Inflammatory macrophage treated with lipopolysaccharide for 1 hour (primary cell): ENCODE measurements at regions not wholly inside any gene's neighbourhood (a gene's known extent, or its start where the extent isn't known, plus 50 kb on each side); places are given as distances from the start of the nearest gene placed in this dataset.
"Not testable (repeated sequence)": the region's sequence is repeated elsewhere in the genome, so short reads cannot be mapped to it uniquely, and the experiment has no call there.

Source experiments
- DNase-seq, 2 donors: peaks; one replicate each; pipeline ENCODE4 v3.0.0-alpha.2; 2020 to 2022

DNA sequence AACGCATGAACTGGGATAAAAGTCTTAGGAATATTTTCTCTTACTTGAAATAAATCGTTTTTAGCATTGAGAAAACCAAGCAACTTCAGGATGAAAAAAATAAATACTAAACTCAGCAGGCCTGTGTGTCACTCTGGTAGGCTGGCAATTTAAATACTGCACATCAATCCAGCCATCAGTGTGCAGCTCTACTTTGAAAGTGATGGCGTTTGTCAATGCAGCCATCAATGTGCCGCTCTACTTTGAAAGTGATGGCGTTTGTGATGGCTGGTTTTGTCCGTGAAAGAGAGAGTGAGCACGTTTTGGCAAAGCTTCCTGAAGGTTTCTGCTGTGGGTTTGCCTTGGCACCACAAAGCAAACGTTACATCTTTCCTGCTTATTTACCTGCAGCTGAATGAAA lies 543.5 kb upstream of the SALL3 start:
- DNase-seq = no peak

DNA sequence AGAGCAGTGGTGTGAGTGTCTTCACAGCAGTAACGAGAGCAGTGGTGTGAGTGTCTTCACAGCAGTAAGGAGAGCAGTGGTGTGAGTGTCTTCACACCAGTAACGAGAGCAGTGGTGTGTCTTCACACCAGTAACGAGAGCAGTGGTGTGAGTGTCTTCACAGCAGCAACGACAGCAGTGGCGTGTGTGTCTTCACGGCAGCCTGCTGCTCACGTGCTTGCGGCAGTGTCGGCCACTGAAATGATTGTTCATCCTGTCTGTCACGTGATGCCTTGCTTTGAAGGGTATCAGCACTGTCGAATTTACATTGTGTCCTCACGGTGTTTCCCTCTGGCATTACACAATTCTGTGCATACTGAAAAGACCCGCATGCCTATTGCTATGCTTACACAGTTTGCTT lies 541.4 kb upstream of the SALL3 start:
- DNase-seq = not testable (repeated sequence)

DNA sequence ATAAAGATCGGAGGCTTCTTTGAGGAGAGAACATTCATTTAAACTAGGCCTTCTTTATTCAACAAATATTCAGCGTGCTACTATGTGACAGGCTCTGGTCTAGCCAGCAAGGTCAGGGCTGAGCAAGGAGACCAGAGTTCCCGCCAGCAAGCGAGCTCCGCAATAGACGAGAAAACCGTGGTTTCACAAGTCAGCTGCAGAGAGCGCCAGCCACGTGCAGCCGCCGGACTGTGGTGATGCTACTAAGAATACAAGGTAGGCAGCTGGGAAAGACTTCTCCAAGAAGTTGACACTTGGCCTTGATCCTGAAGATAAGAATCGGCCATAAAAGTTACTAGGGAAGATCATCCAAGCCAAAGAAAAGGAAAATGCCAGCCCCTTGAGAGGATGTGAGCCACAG lies 533.7 kb upstream of the SALL3 start:
- no peak for DNase-seq

DNA sequence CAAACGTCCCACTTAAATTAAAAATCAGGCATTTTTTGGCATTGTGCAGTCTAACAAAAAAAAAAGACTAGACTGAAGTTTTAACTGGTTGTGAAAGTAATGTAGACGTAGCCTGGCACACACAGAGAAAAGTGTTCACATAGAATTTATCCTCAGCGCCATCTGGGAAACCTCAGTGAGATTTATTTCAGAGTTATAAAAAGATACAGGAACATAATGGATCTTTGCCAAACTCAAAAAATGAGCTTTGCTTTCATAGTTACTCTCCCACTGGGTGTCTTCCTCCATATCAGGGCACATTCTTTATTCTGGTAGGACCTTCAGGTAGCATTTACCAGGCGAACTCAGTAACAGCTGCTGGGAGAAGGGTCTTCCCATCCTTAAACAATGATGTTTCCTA lies 532.4 kb upstream of the SALL3 start:
- no peak for DNase-seq

DNA sequence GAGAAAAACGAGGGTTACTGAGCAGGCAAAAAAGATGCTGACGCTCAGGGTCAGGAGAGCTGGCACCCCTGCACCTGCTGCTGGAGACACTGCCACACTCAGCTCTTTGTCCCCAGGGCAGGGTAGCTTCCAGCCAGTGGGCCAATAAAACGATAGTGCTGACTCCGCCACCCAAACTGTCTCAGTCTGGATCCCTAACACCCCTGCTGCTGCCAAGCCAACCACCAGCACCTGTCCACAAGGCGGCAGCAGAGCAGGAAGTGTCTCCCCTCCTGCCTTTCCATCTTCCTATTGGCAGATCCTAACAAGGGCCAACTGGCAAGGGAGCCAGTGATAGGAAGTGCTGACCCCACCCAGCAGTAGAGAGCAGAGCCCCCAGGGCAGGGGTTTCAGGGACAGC lies 531.5 kb upstream of the SALL3 start:
- no peak for DNase-seq

DNA sequence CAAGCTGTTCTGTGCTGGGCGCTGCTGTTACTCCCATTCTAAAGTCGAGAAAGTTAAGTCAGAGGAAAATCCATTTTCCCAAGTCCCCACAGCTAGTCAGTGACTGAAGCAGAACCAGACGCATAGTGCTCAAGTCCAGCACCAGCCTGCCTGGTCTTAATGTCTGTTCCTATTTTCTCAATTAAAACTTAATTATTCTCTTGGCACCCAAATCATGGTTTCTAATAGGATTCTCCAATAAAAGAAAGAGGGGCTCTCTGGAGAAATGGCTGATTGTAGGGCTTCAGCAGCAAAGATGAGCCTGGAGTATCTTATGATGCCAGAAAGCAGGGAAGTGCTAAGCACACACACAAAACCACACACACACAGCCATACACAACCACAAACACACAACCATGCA lies 531.0 kb upstream of the SALL3 start:
- DNase-seq = no peak

DNA sequence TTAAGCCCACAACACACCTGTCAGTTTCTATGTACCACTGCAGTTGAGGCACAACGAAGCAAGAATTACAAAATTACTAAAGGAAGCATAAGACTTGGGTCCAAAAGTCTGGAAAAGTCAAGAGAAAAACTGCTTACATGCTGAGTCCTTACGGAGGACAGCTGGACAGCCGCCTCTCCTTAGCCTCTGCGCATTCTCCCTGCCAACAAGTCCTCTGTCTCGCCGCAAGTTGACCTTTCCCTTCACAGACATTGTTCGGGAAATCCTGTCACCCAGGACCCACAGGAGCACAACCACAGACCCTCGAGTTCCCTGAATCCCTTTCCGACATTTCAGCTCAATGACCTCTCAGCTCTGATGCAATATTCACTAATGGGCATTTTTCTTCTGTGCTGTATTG lies 525.4 kb upstream of the SALL3 start:
- no peak for DNase-seq

DNA sequence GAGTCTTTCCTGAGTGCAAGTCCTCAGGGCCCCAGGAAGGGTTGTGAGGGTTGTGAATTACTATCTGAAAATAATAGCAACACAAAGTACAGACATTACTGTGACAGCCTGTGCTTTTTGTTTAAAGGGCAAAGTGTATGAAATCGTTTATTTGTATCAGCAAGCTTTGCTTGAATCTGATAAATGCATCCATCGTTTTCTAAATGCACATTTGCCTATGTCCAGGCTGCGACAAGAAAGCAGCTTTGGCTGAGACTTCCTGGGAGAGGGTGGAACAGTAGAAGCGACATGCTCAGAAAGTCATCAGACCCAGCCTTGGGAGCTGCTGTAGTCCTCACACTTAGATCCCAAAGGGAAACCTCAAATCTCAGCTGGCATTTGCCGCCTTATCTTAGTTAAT lies 524.2 kb upstream of the SALL3 start:
- DNase-seq = no peak

DNA sequence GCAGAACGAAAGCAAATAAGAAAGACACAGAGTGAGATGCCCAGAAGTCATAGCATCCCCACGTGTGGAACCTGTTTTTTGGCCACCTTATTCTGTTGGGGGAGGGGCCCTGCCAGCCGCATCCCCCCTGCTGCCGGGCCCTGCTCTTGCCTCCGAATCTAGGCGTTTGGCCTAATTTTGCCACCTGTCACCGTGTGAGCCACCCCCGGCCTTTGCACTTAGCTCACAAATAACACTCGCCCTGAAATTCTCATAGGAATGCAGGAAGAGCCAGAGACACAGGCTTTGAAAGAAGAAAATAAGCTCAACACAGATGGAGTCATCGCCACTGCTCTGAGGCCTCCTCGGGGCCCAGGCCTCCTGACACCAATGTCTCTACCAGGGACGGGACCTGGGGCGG lies 522.6 kb upstream of the SALL3 start:
- DNase-seq = no peak

DNA sequence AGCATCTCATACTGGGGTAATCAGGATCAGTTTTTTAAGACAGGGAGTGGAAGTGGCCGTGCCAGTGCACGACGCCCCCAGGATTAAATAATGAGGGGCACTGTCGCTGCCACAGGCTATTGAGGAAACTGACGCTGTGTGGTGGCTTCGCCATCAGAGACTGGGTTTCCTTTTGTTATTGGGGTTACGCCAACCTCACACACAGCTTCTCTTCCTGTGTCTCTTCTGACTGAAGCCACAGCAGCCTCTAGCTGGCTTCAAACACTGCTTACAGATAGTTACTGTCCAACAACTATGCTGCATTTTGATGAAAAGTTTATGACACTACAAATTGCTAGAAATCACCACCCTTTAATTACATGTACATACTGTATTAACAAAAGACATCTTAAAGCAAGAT lies 521.9 kb upstream of the SALL3 start:
- DNase-seq = no peak

DNA sequence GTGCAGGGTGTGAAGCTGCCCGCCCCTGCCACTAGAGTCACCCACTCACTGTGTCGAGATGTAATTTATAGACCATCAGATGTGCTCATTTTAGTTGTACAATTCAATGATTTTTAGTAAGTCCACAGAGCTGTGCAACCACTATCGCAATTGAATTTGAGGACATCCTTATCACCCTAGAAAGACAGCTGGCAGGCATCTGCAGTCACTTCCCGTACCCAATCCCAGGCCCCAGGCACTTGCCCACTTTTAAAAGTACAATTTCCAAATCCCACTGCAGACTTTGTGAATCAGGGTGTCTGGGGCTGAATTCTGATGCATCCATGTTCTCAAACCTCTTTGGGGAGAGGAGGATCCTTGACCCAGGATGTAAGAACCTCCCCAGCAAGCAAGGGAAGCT lies 521.3 kb upstream of the SALL3 start:
- no peak for DNase-seq

DNA sequence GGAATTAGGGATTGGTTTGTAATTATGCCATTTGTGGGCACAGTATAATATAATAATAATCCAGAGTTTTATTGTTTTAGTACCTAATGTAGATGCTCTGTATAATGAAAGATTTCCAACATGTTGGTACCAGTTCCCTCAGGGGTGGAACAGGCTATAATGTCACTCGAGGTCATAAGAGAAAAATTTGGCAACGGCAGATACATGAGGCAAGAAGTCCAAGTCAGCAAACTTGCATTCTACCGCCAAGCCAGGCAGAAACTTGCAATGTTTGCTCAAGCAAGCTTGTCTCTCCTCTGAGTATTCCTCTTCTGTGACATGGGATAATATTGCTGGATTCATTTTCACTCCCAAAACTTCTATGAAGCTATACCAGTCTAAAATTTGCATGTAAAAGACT lies 520.0 kb upstream of the SALL3 start:
- no peak for DNase-seq

DNA sequence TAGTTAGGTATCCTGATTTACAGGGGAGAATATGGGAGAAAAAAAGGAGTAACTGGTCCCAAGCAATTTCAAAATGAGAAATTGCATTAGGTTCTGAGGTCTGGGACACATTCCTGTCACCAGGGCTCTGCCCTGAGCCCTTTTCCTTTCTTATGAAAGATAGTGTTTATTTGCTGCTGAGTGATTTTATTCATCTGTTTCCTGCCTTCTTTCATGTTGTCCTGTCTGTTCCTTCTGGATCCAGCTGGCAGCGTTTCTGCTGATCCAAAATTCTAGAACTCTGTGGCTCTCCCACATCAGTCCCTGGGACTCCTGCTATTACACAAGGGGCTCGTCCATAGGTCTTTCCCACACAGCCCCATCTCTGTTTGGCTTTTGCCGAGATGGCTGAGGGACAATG lies 519.1 kb upstream of the SALL3 start:
- no peak for DNase-seq

DNA sequence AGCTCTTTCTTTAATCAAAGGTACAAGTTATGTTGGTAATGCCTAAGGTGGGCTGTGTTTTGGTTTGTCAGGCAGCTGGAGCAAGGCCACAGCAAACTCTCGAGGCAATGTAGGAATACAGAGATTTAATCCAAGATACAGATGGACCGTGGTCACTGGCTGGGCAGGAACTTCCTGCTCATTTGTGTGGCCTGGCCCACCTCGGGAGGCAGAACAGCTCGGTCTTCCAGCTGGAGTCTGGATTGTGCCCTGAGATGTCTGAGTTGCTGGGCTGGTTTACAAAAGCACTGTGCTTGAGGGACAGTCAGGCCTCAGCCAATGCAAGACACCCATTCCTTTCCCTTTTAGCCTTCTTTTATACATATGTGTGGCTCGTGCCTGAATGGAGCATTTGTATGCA lies 506.1 kb upstream of the SALL3 start:
- DNase-seq = no peak

DNA sequence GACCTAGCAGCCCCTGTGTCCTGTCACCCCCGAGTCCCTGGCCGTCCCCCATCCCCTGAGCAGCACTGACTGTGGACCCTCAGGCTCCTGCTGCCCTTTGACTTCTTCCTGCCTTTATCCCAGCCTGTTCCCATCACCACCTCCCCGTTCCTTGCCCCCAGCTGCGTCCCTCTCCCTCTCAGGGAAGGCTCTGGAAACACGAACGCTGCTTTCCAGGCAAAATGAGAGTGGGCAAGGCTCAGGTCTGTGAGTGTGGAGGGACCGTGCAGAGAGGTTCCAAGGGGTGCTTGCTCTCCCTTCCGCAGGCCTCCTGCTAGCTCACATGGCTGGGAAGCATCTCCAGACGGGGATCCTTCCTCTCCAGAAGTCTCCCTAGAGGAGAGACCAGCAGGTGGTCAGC lies 501.8 kb upstream of the SALL3 start:
- no peak for DNase-seq

DNA sequence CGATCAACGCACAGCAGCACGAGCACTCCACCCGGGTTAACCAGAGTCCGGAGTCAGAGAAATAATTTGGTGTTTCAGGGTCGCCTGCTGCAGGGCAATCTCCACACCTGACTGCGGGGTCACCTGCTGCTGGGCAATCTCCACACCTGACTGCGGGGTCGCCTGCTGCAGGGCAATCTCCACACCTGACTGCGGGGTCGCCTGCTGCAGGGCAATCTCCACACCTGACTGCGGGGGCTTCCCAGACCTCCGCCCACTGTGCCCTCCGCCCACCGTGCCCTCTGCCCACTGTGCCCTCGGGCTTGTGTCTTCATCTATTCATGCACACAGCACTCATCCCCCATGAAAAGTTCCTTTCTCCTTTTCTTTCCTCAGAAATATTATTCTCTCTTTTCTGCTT lies 500.2 kb upstream of the SALL3 start:
- no peak for DNase-seq

DNA sequence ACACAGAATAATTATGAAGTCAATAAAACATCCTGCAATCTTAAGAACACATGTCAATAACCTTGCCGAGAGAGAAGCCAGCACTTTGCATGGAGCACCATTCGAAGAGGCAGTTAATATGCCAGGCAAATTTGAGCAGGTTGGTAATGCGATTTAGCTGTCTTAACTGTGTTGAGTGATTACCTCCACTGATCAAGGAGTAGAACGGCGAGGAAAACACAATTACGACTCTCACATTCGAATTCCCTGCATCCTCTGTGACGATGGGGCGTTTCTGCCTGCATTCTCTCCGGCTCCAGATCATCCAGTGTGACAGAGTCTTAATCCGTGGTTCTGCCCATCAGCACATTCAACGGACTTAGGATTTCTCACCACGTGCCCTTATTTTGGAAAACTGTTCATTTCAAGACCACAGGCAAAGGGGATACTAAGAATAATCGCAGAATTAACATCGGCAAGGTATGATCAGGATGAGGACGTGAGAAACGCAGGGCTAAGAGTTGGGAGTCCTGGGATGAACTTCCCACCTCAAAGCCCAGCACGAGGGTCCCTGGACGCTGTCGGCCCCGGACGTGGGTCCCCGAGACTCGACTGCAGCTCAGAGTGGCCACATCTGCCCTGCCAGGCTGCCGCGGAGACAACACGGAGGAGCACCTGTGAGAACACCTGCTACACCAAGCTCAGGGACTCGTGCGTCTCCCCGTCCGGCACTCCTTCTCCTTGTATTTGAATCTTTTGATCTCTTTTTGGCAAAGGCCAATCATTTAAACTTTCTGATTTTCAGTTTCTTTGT lies 499.2 kb upstream of the SALL3 start:
- no peak for DNase-seq

DNA sequence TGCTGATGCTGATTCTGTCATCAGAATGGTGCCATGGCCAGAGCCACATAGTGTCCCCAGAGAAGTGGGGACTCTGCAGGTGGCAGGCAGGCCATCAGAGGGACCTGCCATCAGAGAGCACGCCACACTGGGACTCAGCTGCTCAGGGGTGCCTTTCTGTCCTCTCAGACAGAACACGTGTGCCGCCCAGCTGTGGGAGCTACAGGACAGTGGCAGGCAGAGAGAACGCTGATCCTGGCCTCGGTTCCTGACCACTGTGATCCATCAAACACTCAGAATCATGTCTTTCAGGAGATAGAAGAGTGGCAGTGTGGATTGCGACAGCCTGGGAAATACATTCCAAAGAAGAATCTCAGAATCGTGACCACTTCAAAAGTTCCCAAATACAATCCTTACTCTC lies 497.2 kb upstream of the SALL3 start:
- DNase-seq = no peak

DNA sequence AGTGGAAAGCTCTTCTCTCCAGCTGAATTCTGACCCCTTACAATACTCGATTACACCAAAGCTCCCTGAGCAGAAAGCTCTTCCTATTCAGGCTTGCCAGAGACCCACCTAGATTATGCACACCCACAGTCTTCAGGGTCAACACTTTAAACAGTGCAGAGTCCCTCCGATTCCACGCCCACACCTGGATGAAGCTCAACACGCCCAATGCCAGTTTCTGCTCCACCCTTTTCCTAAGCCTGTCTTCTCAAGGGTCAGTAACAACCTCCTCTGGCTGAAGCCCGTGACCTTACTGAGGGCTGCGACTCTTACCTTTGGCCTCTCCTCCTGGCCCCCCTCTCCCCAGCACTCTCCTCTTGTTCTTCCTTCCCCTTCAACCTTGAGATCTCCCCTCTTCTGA lies 492.0 kb upstream of the SALL3 start:
- DNase-seq = no peak

DNA sequence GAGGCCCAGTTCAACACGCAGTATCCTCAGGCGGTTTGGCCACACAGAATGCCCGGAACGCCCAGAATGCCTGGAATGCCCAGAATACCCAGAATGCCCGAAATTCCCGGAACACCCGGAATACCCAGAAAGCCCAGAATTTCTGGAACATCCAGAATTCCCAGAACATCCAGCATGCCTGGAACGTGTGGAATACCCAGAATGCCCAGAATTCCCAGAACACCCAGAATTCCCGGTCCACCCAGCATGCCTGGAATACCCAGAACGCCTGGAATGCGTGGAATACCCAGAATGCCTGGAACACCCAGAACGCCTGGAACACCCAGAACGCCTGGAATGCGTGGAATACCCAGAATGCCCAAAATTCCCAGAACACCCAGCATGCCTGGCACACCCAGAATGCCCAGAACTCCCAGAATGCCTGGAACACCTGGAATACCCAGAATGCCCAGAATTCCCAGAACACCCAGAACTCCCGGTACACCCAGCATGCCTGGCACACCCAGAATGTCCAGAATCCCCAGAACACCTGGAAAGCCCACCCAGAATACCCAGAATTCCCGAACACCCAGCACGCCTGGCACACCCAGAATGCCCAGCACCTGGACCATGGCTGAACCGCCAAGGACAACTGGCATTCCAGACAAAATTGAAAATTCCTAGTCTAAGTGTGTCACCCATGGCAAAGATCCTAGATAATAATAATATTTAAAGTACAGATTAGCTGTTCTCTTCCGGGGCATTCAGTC lies 487.4 kb upstream of the SALL3 start:
- DNase-seq = no peak

DNA sequence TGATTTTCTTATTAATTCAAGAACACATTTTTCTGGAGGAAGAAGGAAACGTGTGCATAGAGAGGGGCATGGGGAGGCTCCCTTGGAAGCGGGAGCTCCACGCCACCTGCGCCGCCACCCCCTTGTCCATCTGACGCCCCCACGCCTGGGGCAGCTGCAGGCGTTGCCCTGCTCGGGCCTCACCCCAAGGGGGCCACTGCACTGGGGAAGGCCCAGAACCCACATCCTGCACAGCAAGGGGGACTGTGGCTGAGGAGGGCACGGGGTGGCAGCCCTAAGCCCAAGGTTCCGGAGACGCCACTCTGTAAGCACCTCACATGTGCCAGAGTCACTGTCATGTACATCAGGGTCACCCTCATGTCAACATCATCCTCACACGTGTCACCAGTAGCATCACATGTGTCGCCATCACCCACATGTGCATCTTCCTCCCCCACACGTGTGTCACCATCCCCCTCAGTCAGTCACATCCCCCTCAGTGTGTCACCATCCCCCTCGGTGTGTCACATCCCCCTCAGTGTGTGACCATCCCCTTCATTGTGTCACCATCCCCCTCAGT lies 486.7 kb upstream of the SALL3 start:
- no peak for DNase-seq

DNA sequence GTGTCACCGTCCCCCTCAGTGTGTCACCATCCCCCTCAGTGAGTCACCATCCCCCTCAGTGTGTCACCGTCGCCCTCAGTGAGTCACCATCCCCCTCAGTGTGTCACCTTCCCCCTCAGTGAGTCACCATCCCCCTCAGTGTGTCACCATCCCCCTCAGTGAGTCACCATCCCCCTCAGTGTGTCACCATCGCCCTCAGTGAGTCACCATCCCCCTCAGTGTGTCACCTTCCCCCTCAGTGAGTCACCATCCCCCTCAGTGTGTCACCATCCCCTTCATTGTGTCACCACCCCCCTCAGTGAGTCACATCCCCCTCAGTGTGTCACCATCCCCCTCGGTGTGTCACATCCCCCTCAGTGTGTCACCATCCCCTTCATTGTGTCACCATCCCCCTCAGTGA lies 486.1 kb upstream of the SALL3 start:
- not testable (repeated sequence) for DNase-seq

DNA sequence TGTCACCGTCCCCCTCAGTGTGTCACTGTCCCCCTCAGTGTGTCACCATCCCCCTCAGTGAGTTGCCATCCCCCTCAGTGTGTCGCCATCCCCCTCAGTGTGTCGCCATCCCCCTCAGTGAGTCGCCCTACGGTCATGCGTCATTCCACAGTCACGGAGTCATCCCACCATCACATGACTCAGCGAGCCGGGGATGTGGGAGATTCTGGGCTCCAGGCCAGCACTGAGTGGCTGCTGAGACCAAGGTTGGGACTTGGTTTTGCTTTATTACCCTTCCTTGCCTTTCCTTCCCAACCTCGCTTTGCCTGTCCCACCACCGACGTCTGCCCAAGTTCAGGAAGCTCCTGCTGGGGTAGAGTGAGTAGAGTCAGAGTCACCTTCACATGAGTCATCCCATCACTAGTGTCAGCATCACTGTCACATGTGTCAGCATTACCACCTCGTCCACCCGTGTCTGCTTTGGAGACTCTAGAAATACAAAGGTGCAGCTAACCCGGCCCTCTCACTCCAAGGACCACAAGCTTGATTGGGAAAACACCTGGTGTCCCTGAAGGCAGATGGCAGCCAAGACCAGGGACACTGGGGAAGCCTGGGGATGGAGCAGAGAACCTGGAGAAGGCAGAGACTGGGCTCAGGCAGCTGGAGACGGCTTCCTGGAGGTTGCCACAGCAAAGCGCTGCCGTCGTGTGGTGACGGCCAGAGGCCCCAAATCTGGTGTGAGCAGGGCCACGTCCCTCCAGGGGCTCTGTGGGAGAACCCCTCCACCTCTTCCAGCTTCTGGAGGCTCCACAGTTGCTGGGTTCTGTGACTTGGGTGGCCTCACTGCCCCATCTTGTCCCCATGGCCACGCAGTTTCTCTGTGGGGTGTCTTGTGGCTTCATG lies 485.2 kb upstream of the SALL3 start:
- DNase-seq = no peak
